ENCODE measurements at regions not wholly inside any gene's neighbourhood (a gene's known extent, or its start where the extent isn't known, plus 50 kb on each side); places are given as distances from the start of the nearest gene placed in this dataset.
"Not testable (repeated sequence)": the region's sequence is repeated elsewhere in the genome, so short reads cannot be mapped to it uniquely, and the experiment has no call there.

GRCh38 chr5:160479220-160479619 is 57.6 kb downstream of the PTTG1 start:
- DNase-seq (ENCODE audit: low read depth in 2 of 2), result no peak

GRCh38 chr5:160479926-160480325 is 58.3 kb downstream of the PTTG1 start:
- DNase-seq (ENCODE audit: low read depth in 2 of 2), result peak; percentile 51 to 82

- no peak for DNase-seq (ENCODE audit: low read depth in 2 of 2)
Measured at GRCh38 chr5:160480652-160481051, 59.0 kb downstream of the PTTG1 start.

- no peak for DNase-seq (ENCODE audit: low read depth in 2 of 2)
Measured at GRCh38 chr5:160484678-160485077, 63.0 kb downstream of the PTTG1 start.

GRCh38 chr5:160485364-160485969 is 63.8 kb downstream of the PTTG1 start:
- no peak for DNase-seq (ENCODE audit: low read depth in 2 of 2)

GRCh38 chr5:160486573-160486972 is 64.9 kb downstream of the PTTG1 start:
- DNase-seq (ENCODE audit: low read depth in 2 of 2), result no peak

- DNase-seq (ENCODE audit: low read depth in 2 of 2), result no peak
Measured at GRCh38 chr5:160488394-160489325, 67.0 kb downstream of the PTTG1 start.

GRCh38 chr5:160491438-160491837 is 69.8 kb downstream of the PTTG1 start:
- no peak for DNase-seq (ENCODE audit: low read depth in 2 of 2)

- DNase-seq (ENCODE audit: low read depth in 2 of 2), result no peak
Measured at GRCh38 chr5:160492565-160492964, 70.9 kb downstream of the PTTG1 start.

- peak in 1 of 2 donors; percentile 21 for DNase-seq (ENCODE audit: low read depth in 2 of 2)
Measured at GRCh38 chr5:160493806-160494338, 72.2 kb downstream of the PTTG1 start.

- no peak for DNase-seq (ENCODE audit: low read depth in 2 of 2)
Measured at GRCh38 chr5:160494451-160494850, 72.8 kb downstream of the PTTG1 start.

- no peak for DNase-seq (ENCODE audit: low read depth in 2 of 2)
Measured at GRCh38 chr5:160496334-160496733, 74.7 kb downstream of the PTTG1 start.

GRCh38 chr5:160496784-160497183 is 75.1 kb downstream of the PTTG1 start:
- DNase-seq (ENCODE audit: low read depth in 2 of 2), result no peak

GRCh38 chr5:160497878-160498277 is 76.2 kb downstream of the PTTG1 start:
- DNase-seq (ENCODE audit: low read depth in 2 of 2), result no peak

- not testable (repeated sequence) for DNase-seq (ENCODE audit: low read depth in 2 of 2)
Measured at GRCh38 chr5:160498441-160499043, 76.9 kb downstream of the PTTG1 start.

GRCh38 chr5:160500786-160501779 is 79.4 kb downstream of the PTTG1 start:
- no peak for DNase-seq (ENCODE audit: low read depth in 2 of 2)

GRCh38 chr5:160504906-160505305 is 83.3 kb downstream of the PTTG1 start:
- no peak for DNase-seq (ENCODE audit: low read depth in 2 of 2)

- peak; percentile 46 to 74 for DNase-seq (ENCODE audit: low read depth in 2 of 2)
Measured at GRCh38 chr5:160506006-160507004, 84.7 kb downstream of the PTTG1 start.

GRCh38 chr5:160507221-160507721 is 85.6 kb downstream of the PTTG1 start:
- peak; percentile 15 to 34 for DNase-seq (ENCODE audit: low read depth in 2 of 2)
